ENCODE measurements at regions not wholly inside any gene's neighbourhood (a gene's known extent, or its start where the extent isn't known, plus 50 kb on each side); places are given as distances from the start of the nearest gene placed in this dataset.

DNA sequence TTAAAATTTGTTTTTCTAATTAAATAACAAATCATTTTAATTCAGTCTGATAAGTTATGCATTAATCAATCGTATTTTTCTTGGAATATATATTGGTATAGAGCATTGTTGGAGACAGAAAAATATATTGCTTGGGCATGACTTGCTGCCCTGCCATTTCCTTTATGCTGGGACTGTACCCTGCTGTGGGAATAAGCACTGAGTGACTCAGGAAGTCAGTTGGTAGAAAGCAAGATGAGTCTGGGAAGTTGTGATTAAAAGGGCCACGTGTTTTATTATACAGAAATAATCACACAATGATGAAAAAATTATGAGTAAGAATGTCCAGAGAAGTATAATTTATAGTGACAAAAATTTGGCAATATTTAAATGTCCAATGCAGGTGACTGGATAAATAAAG, 139.5 kb downstream of the KIF18A start:
- no peak overlapping the region for H3K4me3 ChIP-seq (replicated peaks in 1 of 3; ENCODE audit: low read depth in 2 of 3, low read length in 3 of 3)
- H2AFZ ChIP-seq (ENCODE audit: insufficient read depth, low read depth, low read length, poor library complexity, severe bottlenecking): no peak overlapping the region
- Mint-ChIP-seq H3K9me3 (peaks cover 0 to 6% (median 0%) of the 10 kb centered on the region in 7 donors), H3K36me3 (no peaks in the 10 kb centered on the region), H3K27ac (no peak overlapping the region), H3K4me1 (no peaks in the 10 kb centered on the region), H3K4me3 (no peak overlapping the region), H3K27me3 (ENCODE audit: low read depth in 3 of 3) (peaks cover 0 to 1% (median 0%) of the 10 kb centered on the region in 3 donors)
- TF ChIP-seq, protein P1, sequence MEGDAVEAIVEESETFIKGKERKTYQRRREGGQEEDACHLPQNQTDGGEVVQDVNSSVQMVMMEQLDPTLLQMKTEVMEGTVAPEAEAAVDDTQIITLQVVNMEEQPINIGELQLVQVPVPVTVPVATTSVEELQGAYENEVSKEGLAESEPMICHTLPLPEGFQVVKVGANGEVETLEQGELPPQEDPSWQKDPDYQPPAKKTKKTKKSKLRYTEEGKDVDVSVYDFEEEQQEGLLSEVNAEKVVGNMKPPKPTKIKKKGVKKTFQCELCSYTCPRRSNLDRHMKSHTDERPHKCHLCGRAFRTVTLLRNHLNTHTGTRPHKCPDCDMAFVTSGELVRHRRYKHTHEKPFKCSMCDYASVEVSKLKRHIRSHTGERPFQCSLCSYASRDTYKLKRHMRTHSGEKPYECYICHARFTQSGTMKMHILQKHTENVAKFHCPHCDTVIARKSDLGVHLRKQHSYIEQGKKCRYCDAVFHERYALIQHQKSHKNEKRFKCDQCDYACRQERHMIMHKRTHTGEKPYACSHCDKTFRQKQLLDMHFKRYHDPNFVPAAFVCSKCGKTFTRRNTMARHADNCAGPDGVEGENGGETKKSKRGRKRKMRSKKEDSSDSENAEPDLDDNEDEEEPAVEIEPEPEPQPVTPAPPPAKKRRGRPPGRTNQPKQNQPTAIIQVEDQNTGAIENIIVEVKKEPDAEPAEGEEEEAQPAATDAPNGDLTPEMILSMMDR (IDR thresholded peaks at IDR 0.05): no peak
- H3K79me2 ChIP-seq (ENCODE audit: insufficient read depth, low read length): no peaks in the 10 kb centered on the region
- H3K9ac ChIP-seq (ENCODE audit: insufficient read depth, low read length, poor library complexity, severe bottlenecking): no peak overlapping the region
- no peaks in the 10 kb centered on the region for H3K4me1 ChIP-seq (ENCODE audit: control insufficient read depth in 1 of 2, insufficient read depth in 2 of 2, low read length in 2 of 2)
- H3K9me3 ChIP-seq (replicated peaks in 1 of 2; ENCODE audit: control insufficient read depth in 1 of 2, insufficient read depth in 1 of 2, low read length in 2 of 2): no peaks in the 10 kb centered on the region
- no peaks in the 10 kb centered on the region for H3K36me3 ChIP-seq (replicated peaks in 1 of 2; ENCODE audit: control insufficient read depth in 1 of 2, insufficient read depth in 2 of 2, low read length in 2 of 2)
- H3K27ac ChIP-seq (ENCODE audit: low read depth in 1 of 2, low read length in 2 of 2): no peak overlapping the region
- WGBS (ENCODE audit: insufficient coverage): no CpG with 5 or more reads among the region's 2 CpGs
- intact Hi-C loops (cut with micrococcal nuclease): no loop called here
- H4K20me1 ChIP-seq (ENCODE audit: insufficient read depth, low read length): no peaks in the 10 kb centered on the region
- no peak overlapping the region for H3K4me2 ChIP-seq (replicated peaks; ENCODE audit: extremely low read depth, low read length, poor library complexity, severe bottlenecking)
- H3K27me3 ChIP-seq (ENCODE audit: control insufficient read depth in 2 of 2, insufficient read depth in 2 of 2, low read length in 2 of 2): no peaks in the 10 kb centered on the region
- DNase-seq: no peak

GRCh38 chr11:27965559-27965958, 142.4 kb downstream of the KIF18A start:
- Histone ChIP-seq H3K4me3 (replicated peaks in 1 of 3; ENCODE audit: low read depth in 2 of 3, low read length in 3 of 3) (no peak overlapping the region), H3K4me1 (ENCODE audit: control insufficient read depth in 1 of 2, insufficient read depth in 2 of 2, low read length in 2 of 2) (no peaks in the 10 kb centered on the region), H3K27ac (ENCODE audit: low read depth in 1 of 2, low read length in 2 of 2) (no peak overlapping the region), H4K20me1 (ENCODE audit: insufficient read depth, low read length) (no peaks in the 10 kb centered on the region), H3K27me3 (ENCODE audit: control insufficient read depth in 2 of 2, insufficient read depth in 2 of 2, low read length in 2 of 2) (no peaks in the 10 kb centered on the region), H3K79me2 (ENCODE audit: insufficient read depth, low read length) (no peaks in the 10 kb centered on the region), H3K9me3 (replicated peaks in 1 of 2; ENCODE audit: control insufficient read depth in 1 of 2, insufficient read depth in 1 of 2, low read length in 2 of 2) (no peaks in the 10 kb centered on the region), H3K4me2 (replicated peaks; ENCODE audit: extremely low read depth, low read length, poor library complexity, severe bottlenecking) (no peak overlapping the region), H3K36me3 (replicated peaks in 1 of 2; ENCODE audit: control insufficient read depth in 1 of 2, insufficient read depth in 2 of 2, low read length in 2 of 2) (no peaks in the 10 kb centered on the region), H3K9ac (ENCODE audit: insufficient read depth, low read length, poor library complexity, severe bottlenecking) (no peak overlapping the region), H2AFZ (ENCODE audit: insufficient read depth, low read depth, low read length, poor library complexity, severe bottlenecking) (no peak overlapping the region)
- Mint-ChIP-seq H3K4me3 (no peak overlapping the region), H3K36me3 (no peaks in the 10 kb centered on the region), H3K27me3 (ENCODE audit: low read depth in 3 of 3) (no peaks in the 10 kb centered on the region), H3K4me1 (no peaks in the 10 kb centered on the region), H3K9me3 (peaks cover 0 to 8% (median 0%) of the 10 kb centered on the region in 7 donors), H3K27ac (no peak overlapping the region)
- DNase-seq: no peak
- no CpG with 5 or more reads among the region's 3 CpGs for WGBS (ENCODE audit: insufficient coverage)
- intact Hi-C loops (cut with micrococcal nuclease): no loop called here
- TF ChIP-seq, protein P1 (IDR thresholded peaks at IDR 0.05): no peak

Measured in CD14-positive monocyte (primary cell).